ENCODE measurements at regions not wholly inside any gene's neighbourhood (a gene's known extent, or its start where the extent isn't known, plus 50 kb on each side); places are given as distances from the start of the nearest gene placed in this dataset.

- Mint-ChIP-seq H3K27ac (no peak overlapping the region), H3K36me3 (ENCODE audit: low read depth) (no peaks in the 10 kb centered on the region), H3K4me1 (no peaks in the 10 kb centered on the region), H3K4me3 (no peak overlapping the region), H3K27me3 (ENCODE audit: insufficient read depth, low read depth, poor library complexity) (no peaks in the 10 kb centered on the region), H3K9me3 (no peaks in the 10 kb centered on the region)
- no peaks in the 10 kb centered on the region for H3F3A ChIP-seq (replicated peaks; ENCODE audit: low read depth)
- H3K36me3 ChIP-seq (ENCODE audit: insufficient read depth) = no peaks in the 10 kb centered on the region
- no peak for ATAC-seq
- no peaks in the 10 kb centered on the region for H3K79me2 ChIP-seq (replicated peaks; ENCODE audit: insufficient read depth)
- no peaks in the 10 kb centered on the region for H3K4me1 ChIP-seq (ENCODE audit: insufficient read depth)
- TF ChIP-seq ZNF114 (CRISPR knock-in tag; IDR thresholded peaks at IDR 0.05) (no peak), EZH2phosphoT487 (IDR thresholded peaks at IDR 0.05; ENCODE audit: unreplicated experiment) (no peak), CREB1 (CRISPR knock-in tag; IDR thresholded peaks at IDR 0.05; ENCODE audit: low read depth) (no peak)
- TF ChIP-seq, protein P1, sequence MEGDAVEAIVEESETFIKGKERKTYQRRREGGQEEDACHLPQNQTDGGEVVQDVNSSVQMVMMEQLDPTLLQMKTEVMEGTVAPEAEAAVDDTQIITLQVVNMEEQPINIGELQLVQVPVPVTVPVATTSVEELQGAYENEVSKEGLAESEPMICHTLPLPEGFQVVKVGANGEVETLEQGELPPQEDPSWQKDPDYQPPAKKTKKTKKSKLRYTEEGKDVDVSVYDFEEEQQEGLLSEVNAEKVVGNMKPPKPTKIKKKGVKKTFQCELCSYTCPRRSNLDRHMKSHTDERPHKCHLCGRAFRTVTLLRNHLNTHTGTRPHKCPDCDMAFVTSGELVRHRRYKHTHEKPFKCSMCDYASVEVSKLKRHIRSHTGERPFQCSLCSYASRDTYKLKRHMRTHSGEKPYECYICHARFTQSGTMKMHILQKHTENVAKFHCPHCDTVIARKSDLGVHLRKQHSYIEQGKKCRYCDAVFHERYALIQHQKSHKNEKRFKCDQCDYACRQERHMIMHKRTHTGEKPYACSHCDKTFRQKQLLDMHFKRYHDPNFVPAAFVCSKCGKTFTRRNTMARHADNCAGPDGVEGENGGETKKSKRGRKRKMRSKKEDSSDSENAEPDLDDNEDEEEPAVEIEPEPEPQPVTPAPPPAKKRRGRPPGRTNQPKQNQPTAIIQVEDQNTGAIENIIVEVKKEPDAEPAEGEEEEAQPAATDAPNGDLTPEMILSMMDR (conservative IDR thresholded peaks at IDR 0.05; ENCODE audit: low read depth in 2 of 2) = no peak
- H3K4me3 ChIP-seq = no peak overlapping the region
- DNase-seq (ENCODE audit: low spot score) = no peak
- no peak overlapping the region for H2AFZ ChIP-seq
- no peaks in the 10 kb centered on the region for H4K20me1 ChIP-seq (replicated peaks; ENCODE audit: insufficient read depth)
- no peak overlapping the region for H3K4me2 ChIP-seq
- H3K9me2 ChIP-seq (ENCODE audit: insufficient read depth) = no peaks in the 10 kb centered on the region
- no peaks in the 10 kb centered on the region for H3K27me3 ChIP-seq (ENCODE audit: insufficient read depth)
- no peak overlapping the region for H3K27ac ChIP-seq (ENCODE audit: low read depth)
Measured at GRCh38 chr9:108153416-108153815, 663.8 kb upstream of the KLF4 start.

GRCh38 chr9:108150736-108151586, 661.4 kb upstream of the KLF4 start:
- H4K20me1 ChIP-seq (replicated peaks; ENCODE audit: insufficient read depth) = no peaks in the 10 kb centered on the region
- H3K4me2 ChIP-seq = no peak overlapping the region
- ATAC-seq (no peak), DNase-seq (ENCODE audit: low spot score) (no peak)
- H3K27me3 Mint-ChIP-seq (ENCODE audit: insufficient read depth, low read depth, poor library complexity) = no peaks in the 10 kb centered on the region
- H3K4me1 Mint-ChIP-seq = no peaks in the 10 kb centered on the region
- H3K27ac ChIP-seq (ENCODE audit: low read depth) = no peak overlapping the region
- H3K36me3 ChIP-seq (ENCODE audit: insufficient read depth) = no peaks in the 10 kb centered on the region
- H3K27ac Mint-ChIP-seq = no peak overlapping the region
- H3K4me3 ChIP-seq = no peak overlapping the region
- no peak overlapping the region for H2AFZ ChIP-seq
- H3K4me3 Mint-ChIP-seq = no peak overlapping the region
- no peaks in the 10 kb centered on the region for H3F3A ChIP-seq (replicated peaks; ENCODE audit: low read depth)
- H3K9me3 Mint-ChIP-seq = 0 out of 3 replicates have a peak, but pooled peaks cover 3% of the 10 kb centered on the region
- H3K36me3 Mint-ChIP-seq (ENCODE audit: low read depth) = no peaks in the 10 kb centered on the region
- H3K79me2 ChIP-seq (replicated peaks; ENCODE audit: insufficient read depth) = no peaks in the 10 kb centered on the region
- H3K9me2 ChIP-seq (ENCODE audit: insufficient read depth) = no peaks in the 10 kb centered on the region
- H3K4me1 ChIP-seq (ENCODE audit: insufficient read depth) = no peaks in the 10 kb centered on the region
- H3K27me3 ChIP-seq (ENCODE audit: insufficient read depth) = no peaks in the 10 kb centered on the region
- TF ChIP-seq JUNB (IDR thresholded peaks at IDR 0.05; ENCODE audit: unreplicated experiment) (no peak), EZH2 (IDR thresholded peaks at IDR 0.05; ENCODE audit: low read depth, unreplicated experiment) (no peak), ETS1 (IDR thresholded peaks at IDR 0.05) (no peak), CREB1 (CRISPR knock-in tag; IDR thresholded peaks at IDR 0.05; ENCODE audit: low read depth) (no peak), POLR2AphosphoS5 (IDR thresholded peaks at IDR 0.05; ENCODE audit: low read depth) (no peak), ZNF114 (CRISPR knock-in tag; IDR thresholded peaks at IDR 0.05) (no peak), ZNF462 (CRISPR knock-in tag; IDR thresholded peaks at IDR 0.05) (no peak)
- TF ChIP-seq, protein P1 (conservative IDR thresholded peaks at IDR 0.05; ENCODE audit: low read depth in 2 of 2) = no peak

Measured in GM23338 (cell line).